GM23338 (cell line): ENCODE measurements at regions not wholly inside any gene's neighbourhood (a gene's known extent, or its start where the extent isn't known, plus 50 kb on each side); places are given as distances from the start of the nearest gene placed in this dataset.

Source experiments
- ATAC-seq: fragments of 200-7000 bp; cut with Tn5 transposase; 3 replicates; pipeline ENCODE4 v1.9.1; 2020
- DNase-seq: peaks from one replicate; pipeline ENCODE4 v3.0.0-alpha.2; 2015; ENCODE audit warnings: low spot score
- H2AFZ ChIP-seq: fragments of 200-600 bp; sonication (generic); 2 replicates; pipeline ENCODE4 v1.8.0; 2016; ENCODE audit warnings: antibody characterized with exemption, mild to moderate bottlenecking, moderate library complexity
- H3F3A ChIP-seq: fragments of 200-600 bp; sonication (generic); replicated peaks from 2 replicates; pipeline ENCODE4 v1.8.0; 2017; ENCODE audit warnings: antibody characterized with exemption, mixed run types, low read depth
- H3K27ac ChIP-seq: fragments of 200-600 bp; sonication (generic); 2 replicates; pipeline ENCODE4 v1.6.1; 2016; ENCODE audit warnings: low read depth
- H3K27me3 ChIP-seq: fragments of 200-600 bp; sonication (generic); 2 replicates; pipeline ENCODE4 v1.8.0; 2016; ENCODE audit warnings: mild to moderate bottlenecking, mixed run types, moderate library complexity; ENCODE audit not compliant: insufficient read depth
- H3K36me3 ChIP-seq: fragments of 200-600 bp; sonication (generic); 2 replicates; pipeline ENCODE4 v1.8.0; 2016; ENCODE audit warnings: mild to moderate bottlenecking; ENCODE audit not compliant: insufficient read depth
- H3K4me1 ChIP-seq: fragments of 200-600 bp; sonication (generic); 2 replicates; pipeline ENCODE4 v1.8.0; 2016; ENCODE audit warnings: mild to moderate bottlenecking, moderate library complexity; ENCODE audit not compliant: insufficient read depth
- H3K4me2 ChIP-seq: fragments of 200-600 bp; sonication (generic); 2 replicates; pipeline ENCODE4 v1.7.1; 2017; ENCODE audit warnings: mixed run types
- H3K4me3 ChIP-seq: fragments of 200-600 bp; sonication (generic); 2 replicates; pipeline ENCODE4 v1.6.1; 2016; ENCODE audit warnings: mixed run types
- H3K79me2 ChIP-seq: fragments of 200-600 bp; sonication (generic); replicated peaks from 2 replicates; pipeline ENCODE4 v1.8.0; 2017; ENCODE audit warnings: mild to moderate bottlenecking; ENCODE audit not compliant: insufficient read depth
- H3K9me2 ChIP-seq: fragments of 200-600 bp; sonication (generic); 2 replicates; pipeline ENCODE4 v1.8.0; 2017; ENCODE audit not compliant: insufficient read depth
- H4K20me1 ChIP-seq: fragments of 200-600 bp; sonication (generic); replicated peaks from 2 replicates; pipeline ENCODE4 v1.8.0; 2017; ENCODE audit warnings: mild to moderate bottlenecking; ENCODE audit not compliant: insufficient read depth
- H3K27ac Mint-ChIP-seq: 2 replicates; pipeline ENCODE4 v1.8.0; 2020; ENCODE audit warnings: inconsistent platforms, mild to moderate bottlenecking, moderate library complexity, mixed read lengths
- H3K27me3 Mint-ChIP-seq: 3 replicates; pipeline ENCODE4 v1.8.0; 2022; ENCODE audit warnings: low read depth, mild to moderate bottlenecking, moderate library complexity, mixed read lengths, inconsistent platforms; ENCODE audit not compliant: insufficient read depth, poor library complexity
- H3K36me3 Mint-ChIP-seq: 3 replicates; pipeline ENCODE4 v1.8.0; 2021; ENCODE audit warnings: low read depth, mild to moderate bottlenecking, inconsistent platforms, moderate library complexity, mixed read lengths
- H3K4me1 Mint-ChIP-seq: 3 replicates; pipeline ENCODE4 v1.8.0; 2020; ENCODE audit warnings: mild to moderate bottlenecking, inconsistent platforms, mixed read lengths
- H3K4me3 Mint-ChIP-seq: 3 replicates; pipeline ENCODE4 v1.8.0; 2021; ENCODE audit warnings: moderate library complexity, mild to moderate bottlenecking, inconsistent platforms, mixed read lengths
- H3K9me3 Mint-ChIP-seq: 3 replicates; pipeline ENCODE4 v1.8.0; 2020; ENCODE audit warnings: moderate library complexity, mild to moderate bottlenecking, inconsistent platforms, mixed read lengths
- CREB1 ChIP-seq: fragments of 250-450 bp; sonication (Bioruptor Pico); IDR thresholded peaks from 2 replicates; pipeline ENCODE4 v1.5.0; 2020; ENCODE audit warnings: low read depth, mild to moderate bottlenecking, moderate library complexity
- CTCF ChIP-seq, 2 experiments: fragments of 200-600 bp in 1 of 2; sonication (generic) in 1 of 2; conservative IDR thresholded peaks; 2 replicates each; pipeline versions ENCODE4 v1.5.1 to v1.6.1; 2016 to 2017; ENCODE audit warnings: antibody characterized with exemption in 2 of 2, low read depth in 2 of 2, mild to moderate bottlenecking in 2 of 2, moderate library complexity in 1 of 2
- ETS1 ChIP-seq: IDR thresholded peaks from 2 replicates; pipeline ENCODE4 v1.6.1; 2016; ENCODE audit warnings: antibody characterized with exemption
- NANOG ChIP-seq: IDR thresholded peaks from 2 replicates; pipeline ENCODE4 v1.6.1; 2016; ENCODE audit warnings: antibody characterized with exemption, borderline replicate concordance
- STAT1 ChIP-seq: IDR thresholded peaks from one replicate; pipeline ENCODE4 v1.6.1; 2016; ENCODE audit warnings: antibody characterized with exemption; ENCODE audit not compliant: unreplicated experiment
- ZNF331 ChIP-seq: fragments of 250-450 bp; sonication (Bioruptor Pico); IDR thresholded peaks from 2 replicates; pipeline ENCODE4 v1.5.0; 2020; ENCODE audit warnings: low read depth, mild to moderate bottlenecking, moderate library complexity

GRCh38 chr6:102619585-102619984, 1226.1 kb downstream of the GRIK2 start:
- no peak overlapping the region for H3K27ac Mint-ChIP-seq
- no peaks in the 10 kb centered on the region for H3K27me3 Mint-ChIP-seq
- Histone ChIP-seq H3F3A (no peaks in the 10 kb centered on the region), H3K4me2 (no peak overlapping the region), H3K36me3 (peaks cover 4% of the 10 kb centered on the region; the same call in 1 of the 2 replicates), H2AFZ (no peak overlapping the region), H3K9me2 (0 out of 2 replicates have a peak, but pooled peaks cover 3% of the 10 kb centered on the region), H3K27me3 (no peaks in the 10 kb centered on the region), H4K20me1 (no peaks in the 10 kb centered on the region), H3K4me1 (no peaks in the 10 kb centered on the region), H3K27ac (no peak overlapping the region), H3K79me2 (no peaks in the 10 kb centered on the region), H3K4me3 (no peak overlapping the region)
- peaks cover 14% of the 10 kb centered on the region for H3K9me3 Mint-ChIP-seq
- H3K4me1 Mint-ChIP-seq: no peaks in the 10 kb centered on the region
- no peak; the same call in 2 of the 3 replicates for ATAC-seq
- peak; percentile 56 for DNase-seq
- H3K36me3 Mint-ChIP-seq: peaks cover 6% of the 10 kb centered on the region
- H3K4me3 Mint-ChIP-seq: no peak overlapping the region
- TF ChIP-seq CTCF (conservative IDR thresholded peaks at IDR 0.05; ENCODE audit: low read depth in 2 of 2) (peak; percentile 70 to 86), CREB1 (CRISPR knock-in tag) (no peak)

- no peak for DNase-seq
- Histone ChIP-seq H3K79me2 (no peaks in the 10 kb centered on the region), H3K27ac (no peak overlapping the region), H3K27me3 (no peaks in the 10 kb centered on the region), H3K36me3 (no peaks in the 10 kb centered on the region), H3K4me2 (no peak overlapping the region), H4K20me1 (no peaks in the 10 kb centered on the region), H3F3A (no peaks in the 10 kb centered on the region), H3K4me1 (no peaks in the 10 kb centered on the region), H3K4me3 (no peak overlapping the region), H2AFZ (no peak overlapping the region), H3K9me2 (no peaks in the 10 kb centered on the region; the same call in 1 of the 2 replicates)
- Mint-ChIP-seq H3K4me1 (no peaks in the 10 kb centered on the region), H3K9me3 (peaks cover 22% of the 10 kb centered on the region; the same call in 2 of the 3 replicates), H3K27me3 (peaks cover 5% of the 10 kb centered on the region), H3K27ac (no peak overlapping the region), H3K36me3 (peaks cover 9% of the 10 kb centered on the region; the same call in 2 of the 3 replicates), H3K4me3 (no peak overlapping the region)
- ATAC-seq: no peak
- TF ChIP-seq ZNF331 (CRISPR knock-in tag): no peak
- no peak for TF ChIP-seq ETS1
- no peak for TF ChIP-seq NANOG
- TF ChIP-seq CTCF (conservative IDR thresholded peaks at IDR 0.05; ENCODE audit: low read depth in 2 of 2): no peak
- TF ChIP-seq STAT1: no peak
Observed at GRCh38 chr6:102582569-102582968, 1189.1 kb downstream of the GRIK2 start.
